HepG2 (cell line): ENCODE measurements at regions not wholly inside any gene's neighbourhood (a gene's known extent, or its start where the extent isn't known, plus 50 kb on each side); places are given as distances from the start of the nearest gene placed in this dataset.

Experiments used
- ELF4 ChIP-seq: sonication (generic); formaldehyde crosslinking; IDR thresholded peaks from 2 replicates; pipeline ENCODE4 v1.5.0; 2020; ENCODE audit warnings: missing genetic modification reagents, mild to moderate bottlenecking, moderate library complexity, borderline replicate concordance
- EZH2 ChIP-seq: conservative IDR thresholded peaks from 2 replicates; pipeline ENCODE4 v1.6.1; 2012; ENCODE audit warnings: mild to moderate bottlenecking, low read depth, low read length, moderate library complexity
- GABPA ChIP-seq, 2 experiments: IDR thresholded peaks; 2 replicates each; pipeline ENCODE4 v1.6.1; 2011 to 2016; ENCODE audit warnings: low read depth in 2 of 2, low read length in 1 of 2, missing biosample characterization in 1 of 2, missing genetic modification characterization in 1 of 2
- HNF4A ChIP-seq: sonication (generic); formaldehyde crosslinking; IDR thresholded peaks from 2 replicates; pipeline ENCODE4 v1.4.0; 2020; ENCODE audit warnings: missing genetic modification reagents
- JUND ChIP-seq: sonication (generic); formaldehyde crosslinking; IDR thresholded peaks from 2 replicates; pipeline ENCODE4 v1.8.0; 2022; ENCODE audit warnings: mild to moderate bottlenecking, missing genetic modification reagents
- KDM4B ChIP-seq: sonication (generic); formaldehyde crosslinking; IDR thresholded peaks from 2 replicates; pipeline ENCODE4 v1.4.0; 2020; ENCODE audit warnings: missing genetic modification reagents
- KLF11 ChIP-seq: IDR thresholded peaks from 2 replicates; pipeline ENCODE4 v1.6.1; 2016; ENCODE audit warnings: missing compliant biosample characterization
- MED8 ChIP-seq: sonication (generic); formaldehyde crosslinking; IDR thresholded peaks from 2 replicates; pipeline ENCODE4 v1.8.1; 2023; ENCODE audit warnings: mild to moderate bottlenecking, missing genetic modification reagents; ENCODE audit not compliant: insufficient replicate concordance
- PCBP1 ChIP-seq: fragments of 200-400 bp; formaldehyde crosslinking; IDR thresholded peaks from 2 replicates; pipeline ENCODE4 v1.6.1; 2017; ENCODE audit warnings: mild to moderate bottlenecking, low read depth, low read length, borderline replicate concordance
- PRMT3 ChIP-seq: sonication (generic); formaldehyde crosslinking; IDR thresholded peaks from 2 replicates; pipeline ENCODE4 v1.8.1; 2022; ENCODE audit warnings: low read depth, mild to moderate bottlenecking, moderate library complexity, missing genetic modification reagents, borderline replicate concordance
- RARA ChIP-seq: IDR thresholded peaks from 2 replicates; pipeline ENCODE4 v1.6.1; 2016; ENCODE audit warnings: missing genetic modification reagents, missing compliant biosample characterization
- SNRNP70 ChIP-seq: fragments of 200-400 bp; formaldehyde crosslinking; IDR thresholded peaks from 2 replicates; pipeline ENCODE4 v1.6.1; 2017; ENCODE audit warnings: mild to moderate bottlenecking, low read depth, low read length, moderate library complexity
- SP4 ChIP-seq: sonication (generic); formaldehyde crosslinking; IDR thresholded peaks from 2 replicates; pipeline ENCODE4 v1.8.1; 2023; ENCODE audit warnings: mild to moderate bottlenecking, missing genetic modification reagents
- SYNCRIP ChIP-seq: fragments of 200-400 bp; formaldehyde crosslinking; IDR thresholded peaks from 2 replicates; pipeline ENCODE4 v1.6.1; 2018; ENCODE audit warnings: mild to moderate bottlenecking, low read depth, low read length; ENCODE audit not compliant: insufficient read depth
- U2AF1 ChIP-seq: fragments of 200-400 bp; formaldehyde crosslinking; optimal IDR thresholded peaks from 2 replicates; pipeline ENCODE3; 2017; ENCODE audit warnings: mild to moderate bottlenecking, low read depth, low read length
- ZFP36L2 ChIP-seq: sonication (generic); formaldehyde crosslinking; IDR thresholded peaks from 2 replicates; pipeline ENCODE4 v1.4.0; 2020; ENCODE audit warnings: missing genetic modification reagents
- ZNF225 ChIP-seq: sonication (generic); formaldehyde crosslinking; IDR thresholded peaks from 2 replicates; pipeline ENCODE4 v1.4.0; 2020; ENCODE audit warnings: mild to moderate bottlenecking, missing genetic modification reagents
- ZNF296 ChIP-seq: sonication (generic); formaldehyde crosslinking; conservative IDR thresholded peaks from 2 replicates; pipeline ENCODE4 v1.5.0; 2020; ENCODE audit warnings: mild to moderate bottlenecking, missing genetic modification reagents
- ZNF337 ChIP-seq: sonication (generic); formaldehyde crosslinking; IDR thresholded peaks from 2 replicates; pipeline ENCODE4 v1.5.1; 2020; ENCODE audit warnings: missing genetic modification reagents, low read depth, mild to moderate bottlenecking, borderline replicate concordance
- ZNF510 ChIP-seq: sonication (generic); formaldehyde crosslinking; IDR thresholded peaks from 2 replicates; pipeline ENCODE4 v1.4.0; 2020; ENCODE audit warnings: low read depth, mild to moderate bottlenecking, missing genetic modification reagents
- ZNF562 ChIP-seq: sonication (generic); formaldehyde crosslinking; IDR thresholded peaks from 2 replicates; pipeline ENCODE4 v1.8.0; 2022; ENCODE audit warnings: missing genetic modification reagents, borderline replicate concordance
- ZNF644 ChIP-seq: IDR thresholded peaks from 2 replicates; pipeline ENCODE4 v1.6.1; 2016; ENCODE audit warnings: low read depth
- ZNF891 ChIP-seq: sonication (generic); formaldehyde crosslinking; IDR thresholded peaks from 2 replicates; pipeline ENCODE4 v1.5.0; 2020; ENCODE audit warnings: mild to moderate bottlenecking, missing genetic modification reagents
- TF ChIP-seq, protein P1 (sequence below): IDR thresholded peaks from 2 replicates; pipeline ENCODE4 v1.6.1; 2012; ENCODE audit warnings: inconsistent platforms
- TF ChIP-seq, protein P2 (sequence below): sonication (generic); formaldehyde crosslinking; IDR thresholded peaks from 2 replicates; pipeline ENCODE4 v1.5.0; 2020; ENCODE audit warnings: missing genetic modification reagents
- TF ChIP-seq, protein P3 (sequence below): sonication (generic); formaldehyde crosslinking; IDR thresholded peaks from 2 replicates; pipeline ENCODE4 v1.5.1; 2020; ENCODE audit warnings: mild to moderate bottlenecking, moderate library complexity, missing genetic modification reagents
- TF ChIP-seq, protein P4 (sequence below): IDR thresholded peaks from 2 replicates; pipeline ENCODE4 v1.6.1; 2016; ENCODE audit warnings: missing biosample characterization, missing genetic modification reagents, low read depth
- TF ChIP-seq, protein P5 (sequence below): sonication (generic); formaldehyde crosslinking; IDR thresholded peaks from 2 replicates; pipeline ENCODE4 v1.4.0; 2020; ENCODE audit warnings: mild to moderate bottlenecking, low read depth, missing genetic modification reagents

DNA sequence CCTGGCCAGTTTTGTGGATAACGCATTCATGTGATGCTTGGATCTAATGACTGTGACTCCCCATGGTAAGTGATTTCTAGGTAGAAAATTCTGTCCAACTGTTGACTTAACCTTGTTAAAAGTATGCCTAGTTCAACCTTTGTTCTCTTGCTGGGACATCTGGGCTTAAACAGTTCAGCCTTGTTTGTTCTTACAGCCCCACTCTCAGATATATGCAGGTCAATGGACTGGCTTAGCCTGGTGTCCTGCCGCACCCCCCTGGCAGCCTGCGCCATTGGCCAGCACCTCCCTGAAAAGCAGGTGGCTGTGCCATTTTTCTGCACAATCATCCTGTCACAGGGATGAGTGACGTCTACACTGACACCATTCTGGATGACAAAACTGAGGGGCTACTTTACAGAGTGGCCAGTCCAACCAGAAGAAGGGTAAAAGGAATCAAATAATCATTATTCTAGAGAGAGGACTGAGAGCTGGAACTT, 244.7 kb upstream of the ONECUT1 start (continued):
- TF ChIP-seq EZH2 (no peak), MED8 (CRISPR knock-in tag) (no peak), RARA (peak; percentile 94), JUND (no peak), U2AF1 (no peak), ZNF644 (peak; percentile 94), ZFP36L2 (CRISPR knock-in tag) (no peak), ZNF562 (no peak), KDM4B (CRISPR knock-in tag) (0 out of 2 replicates have a peak, but pooled peaks have one; percentile 48), SYNCRIP (no peak), KLF11 (CRISPR knock-in tag) (no peak; the same call in 1 of the 2 replicates), HNF4A (CRISPR knock-in tag) (peak; percentile 95), ZNF225 (CRISPR knock-in tag) (no peak), SNRNP70 (no peak), ZNF296 (CRISPR knock-in tag) (no peak), ZNF891 (CRISPR knock-in tag) (no peak), GABPA (IDR thresholded peaks at IDR 0.05; ENCODE audit: low read depth, low read length) (no peak), GABPA (CRISPR knock-in tag; IDR thresholded peaks at IDR 0.05; ENCODE audit: low read depth) (no peak), ZNF510 (CRISPR knock-in tag) (no peak), PCBP1 (no peak), ELF4 (CRISPR knock-in tag) (no peak), ZNF337 (CRISPR knock-in tag) (no peak), SP4 (CRISPR knock-in tag) (no peak), PRMT3 (CRISPR knock-in tag) (no peak)
- TF ChIP-seq, protein P1, sequence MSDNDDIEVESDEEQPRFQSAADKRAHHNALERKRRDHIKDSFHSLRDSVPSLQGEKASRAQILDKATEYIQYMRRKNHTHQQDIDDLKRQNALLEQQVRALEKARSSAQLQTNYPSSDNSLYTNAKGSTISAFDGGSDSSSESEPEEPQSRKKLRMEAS, result 0 out of 2 replicates have a peak, but pooled peaks have one; percentile 40
- TF ChIP-seq, protein P2, sequence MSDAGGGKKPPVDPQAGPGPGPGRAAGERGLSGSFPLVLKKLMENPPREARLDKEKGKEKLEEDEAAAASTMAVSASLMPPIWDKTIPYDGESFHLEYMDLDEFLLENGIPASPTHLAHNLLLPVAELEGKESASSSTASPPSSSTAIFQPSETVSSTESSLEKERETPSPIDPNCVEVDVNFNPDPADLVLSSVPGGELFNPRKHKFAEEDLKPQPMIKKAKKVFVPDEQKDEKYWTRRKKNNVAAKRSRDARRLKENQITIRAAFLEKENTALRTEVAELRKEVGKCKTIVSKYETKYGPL (CRISPR knock-in tag), result no peak
- TF ChIP-seq, protein P3, sequence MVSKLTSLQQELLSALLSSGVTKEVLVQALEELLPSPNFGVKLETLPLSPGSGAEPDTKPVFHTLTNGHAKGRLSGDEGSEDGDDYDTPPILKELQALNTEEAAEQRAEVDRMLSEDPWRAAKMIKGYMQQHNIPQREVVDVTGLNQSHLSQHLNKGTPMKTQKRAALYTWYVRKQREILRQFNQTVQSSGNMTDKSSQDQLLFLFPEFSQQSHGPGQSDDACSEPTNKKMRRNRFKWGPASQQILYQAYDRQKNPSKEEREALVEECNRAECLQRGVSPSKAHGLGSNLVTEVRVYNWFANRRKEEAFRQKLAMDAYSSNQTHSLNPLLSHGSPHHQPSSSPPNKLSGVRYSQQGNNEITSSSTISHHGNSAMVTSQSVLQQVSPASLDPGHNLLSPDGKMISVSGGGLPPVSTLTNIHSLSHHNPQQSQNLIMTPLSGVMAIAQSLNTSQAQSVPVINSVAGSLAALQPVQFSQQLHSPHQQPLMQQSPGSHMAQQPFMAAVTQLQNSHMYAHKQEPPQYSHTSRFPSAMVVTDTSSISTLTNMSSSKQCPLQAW (CRISPR knock-in tag), result 0 out of 2 replicates have a peak, but pooled peaks have one; percentile 29
- TF ChIP-seq, protein P4, sequence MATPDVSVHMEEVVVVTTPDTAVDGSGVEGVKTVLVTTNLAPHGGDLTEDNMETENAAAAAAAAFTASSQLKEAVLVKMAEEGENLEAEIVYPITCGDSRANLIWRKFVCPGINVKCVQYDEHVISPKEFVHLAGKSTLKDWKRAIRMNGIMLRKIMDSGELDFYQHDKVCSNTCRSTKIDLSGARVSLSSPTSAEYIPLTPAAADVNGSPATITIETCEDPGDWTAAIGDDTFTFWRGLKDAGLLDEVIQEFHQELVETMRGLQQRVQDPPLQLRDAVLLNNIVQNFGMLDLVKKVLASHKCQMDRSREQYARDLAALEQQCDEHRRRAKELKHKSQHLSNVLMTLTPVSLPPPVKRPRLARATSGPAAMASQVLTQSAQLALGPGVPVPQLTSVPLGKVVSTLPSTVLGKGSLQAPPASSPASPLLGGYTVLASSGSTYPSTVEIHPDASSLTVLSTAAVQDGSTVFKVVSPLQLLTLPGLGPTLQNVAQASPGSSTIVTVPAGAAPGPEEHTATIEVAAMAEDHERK, result no peak
- TF ChIP-seq, protein P5, sequence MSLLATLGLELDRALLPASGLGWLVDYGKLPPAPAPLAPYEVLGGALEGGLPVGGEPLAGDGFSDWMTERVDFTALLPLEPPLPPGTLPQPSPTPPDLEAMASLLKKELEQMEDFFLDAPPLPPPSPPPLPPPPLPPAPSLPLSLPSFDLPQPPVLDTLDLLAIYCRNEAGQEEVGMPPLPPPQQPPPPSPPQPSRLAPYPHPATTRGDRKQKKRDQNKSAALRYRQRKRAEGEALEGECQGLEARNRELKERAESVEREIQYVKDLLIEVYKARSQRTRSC, result no peak
